Caco-2 (cell line): ENCODE measurements at regions not wholly inside any gene's neighbourhood (a gene's known extent, or its start where the extent isn't known, plus 50 kb on each side); places are given as distances from the start of the nearest gene placed in this dataset.

Source experiments
- BruUV-seq: library from RNA; stranded (reverse); fragments of 400-500 nt; replicated peaks from 2 replicates; lab custom pipeline; 2021; lab: Mats Ljungman, UMichigan
- CTCF ChIA-PET: fragments of 300-600 bp; sonication (Branson Sonifier 250); formaldehyde crosslinking; loops from one replicate; lab custom pipeline; 2022; ENCODE audit warnings: antibody characterized with exemption; lab: Charles Lee
- POLR2A ChIA-PET: fragments of 300-600 bp; sonication (Branson Sonifier 250); formaldehyde crosslinking; loops from one replicate; lab custom pipeline; 2022; ENCODE audit warnings: antibody characterized with exemption; lab: Charles Lee
- DNase-seq, 2 experiments: peaks; one replicate each; pipeline versions ENCODE4 v3.0.0 to v3.0.0-alpha.2; 2020 to 2022
- H3K27me3 ChIP-seq: replicated peaks from 2 replicates; pipeline ENCODE4 v1.6.0; 2011; ENCODE audit warnings: low read length; ENCODE audit not compliant: control insufficient read depth, insufficient read depth
- H3K36me3 ChIP-seq: 2 replicates; pipeline ENCODE4 v1.5.1; 2011; ENCODE audit warnings: low read length; ENCODE audit not compliant: control insufficient read depth, insufficient read depth
- H3K4me1 ChIP-seq: fragments of 250-450 bp; sonication (Bioruptor Pico); 2 replicates; pipeline ENCODE4 v1.5.1; 2020; ENCODE audit warnings: mild to moderate bottlenecking
- H3K4me3 ChIP-seq: 2 replicates; pipeline ENCODE4 v1.5.1; 2011; ENCODE audit warnings: low read depth, mild to moderate bottlenecking, control low read depth, low read length
- H3K9me3 ChIP-seq: fragments of 250-450 bp; sonication (Bioruptor Pico); 2 replicates; pipeline ENCODE4 v1.5.1; 2020; ENCODE audit warnings: mild to moderate bottlenecking, moderate library complexity
- H3K27ac Mint-ChIP-seq: one replicate; pipeline ENCODE4 v1.8.0; 2022; ENCODE audit warnings: mixed read lengths; ENCODE audit not compliant: unreplicated experiment
- H3K27me3 Mint-ChIP-seq: one replicate; pipeline ENCODE4 v1.8.0; 2022; ENCODE audit warnings: mixed read lengths; ENCODE audit not compliant: insufficient read depth, unreplicated experiment
- H3K36me3 Mint-ChIP-seq: one replicate; pipeline ENCODE4 v1.8.0; 2022; ENCODE audit warnings: mild to moderate bottlenecking, mixed read lengths; ENCODE audit not compliant: insufficient read depth, unreplicated experiment
- H3K4me1 Mint-ChIP-seq: one replicate; pipeline ENCODE4 v1.8.0; 2022; ENCODE audit warnings: low read depth, mixed read lengths; ENCODE audit not compliant: unreplicated experiment
- H3K4me3 Mint-ChIP-seq: one replicate; pipeline ENCODE4 v1.8.0; 2022; ENCODE audit warnings: mild to moderate bottlenecking, moderate library complexity, mixed read lengths; ENCODE audit not compliant: unreplicated experiment
- H3K9me3 Mint-ChIP-seq: one replicate; pipeline ENCODE4 v1.8.0; 2022; ENCODE audit warnings: mixed read lengths; ENCODE audit not compliant: unreplicated experiment
- intact Hi-C: fragments of 100-400 bp; cut with micrococcal nuclease; formaldehyde crosslinking; loops from one replicate; pipeline ENCODE4 v1.10.0; 2022; ENCODE audit not compliant: unreplicated experiment
- TF ChIP-seq, protein P1 (sequence below), 2 experiments: fragments of 200-600 bp in 1 of 2; IDR thresholded peaks; 1 replicate in 1 of 2; 2 replicates in 1 of 2; pipeline versions ENCODE4 v1.5.1 to v1.8.0; 2011 to 2022; ENCODE audit warnings: antibody characterized with exemption in 1 of 2, control low read depth in 1 of 2, inconsistent platforms in 1 of 2, low read depth in 1 of 2, low read length in 1 of 2, mild to moderate bottlenecking in 1 of 2, moderate library complexity in 1 of 2; ENCODE audit not compliant: insufficient read depth in 1 of 2, severe bottlenecking in 1 of 2, unreplicated experiment in 1 of 2

DNA sequence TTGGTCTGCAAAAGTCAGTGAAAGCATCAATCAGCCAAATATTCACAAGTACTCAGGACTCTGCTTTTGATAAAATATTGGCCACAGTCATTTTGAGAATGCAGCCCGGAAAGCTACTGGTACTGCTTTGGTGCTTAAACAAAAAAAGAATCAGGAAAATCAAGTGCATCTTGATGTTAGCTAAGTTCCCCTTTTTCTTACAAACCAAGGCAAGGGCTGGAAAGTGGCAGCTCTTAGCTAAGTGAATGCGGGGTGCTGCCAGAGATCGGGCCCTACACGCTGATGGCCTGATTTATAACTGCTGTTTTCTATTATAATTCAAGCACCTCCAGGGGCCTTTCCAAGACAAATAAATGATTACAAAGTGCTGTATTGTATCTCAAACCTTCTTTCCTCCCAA, 136.8 kb upstream of the MGMT start:
- CTCF ChIA-PET: no interaction called here
- Mint-ChIP-seq H3K27me3 (peaks cover 20% of the 10 kb centered on the region), H3K36me3 (no peaks in the 10 kb centered on the region), H3K27ac (no peak overlapping the region), H3K4me1 (no peaks in the 10 kb centered on the region), H3K9me3 (no peaks in the 10 kb centered on the region), H3K4me3 (no peak overlapping the region)
- Histone ChIP-seq H3K36me3 (no peaks in the 10 kb centered on the region), H3K27me3 (0 out of 2 replicates have a peak, but pooled peaks cover 1% of the 10 kb centered on the region), H3K4me3 (no peak overlapping the region), H3K4me1 (no peaks in the 10 kb centered on the region), H3K9me3 (no peaks in the 10 kb centered on the region)
- no peak for DNase-seq
- TF ChIP-seq, protein P1, sequence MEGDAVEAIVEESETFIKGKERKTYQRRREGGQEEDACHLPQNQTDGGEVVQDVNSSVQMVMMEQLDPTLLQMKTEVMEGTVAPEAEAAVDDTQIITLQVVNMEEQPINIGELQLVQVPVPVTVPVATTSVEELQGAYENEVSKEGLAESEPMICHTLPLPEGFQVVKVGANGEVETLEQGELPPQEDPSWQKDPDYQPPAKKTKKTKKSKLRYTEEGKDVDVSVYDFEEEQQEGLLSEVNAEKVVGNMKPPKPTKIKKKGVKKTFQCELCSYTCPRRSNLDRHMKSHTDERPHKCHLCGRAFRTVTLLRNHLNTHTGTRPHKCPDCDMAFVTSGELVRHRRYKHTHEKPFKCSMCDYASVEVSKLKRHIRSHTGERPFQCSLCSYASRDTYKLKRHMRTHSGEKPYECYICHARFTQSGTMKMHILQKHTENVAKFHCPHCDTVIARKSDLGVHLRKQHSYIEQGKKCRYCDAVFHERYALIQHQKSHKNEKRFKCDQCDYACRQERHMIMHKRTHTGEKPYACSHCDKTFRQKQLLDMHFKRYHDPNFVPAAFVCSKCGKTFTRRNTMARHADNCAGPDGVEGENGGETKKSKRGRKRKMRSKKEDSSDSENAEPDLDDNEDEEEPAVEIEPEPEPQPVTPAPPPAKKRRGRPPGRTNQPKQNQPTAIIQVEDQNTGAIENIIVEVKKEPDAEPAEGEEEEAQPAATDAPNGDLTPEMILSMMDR (IDR thresholded peaks at IDR 0.05; ENCODE audit: insufficient read depth in 1 of 2, low read depth in 1 of 2, low read length in 1 of 2, severe bottlenecking in 1 of 2, unreplicated experiment in 1 of 2): no peak
- BruUV-seq: no TSS peak
- intact Hi-C loops: no loop called here
- POLR2A ChIA-PET: no interaction called here

DNA sequence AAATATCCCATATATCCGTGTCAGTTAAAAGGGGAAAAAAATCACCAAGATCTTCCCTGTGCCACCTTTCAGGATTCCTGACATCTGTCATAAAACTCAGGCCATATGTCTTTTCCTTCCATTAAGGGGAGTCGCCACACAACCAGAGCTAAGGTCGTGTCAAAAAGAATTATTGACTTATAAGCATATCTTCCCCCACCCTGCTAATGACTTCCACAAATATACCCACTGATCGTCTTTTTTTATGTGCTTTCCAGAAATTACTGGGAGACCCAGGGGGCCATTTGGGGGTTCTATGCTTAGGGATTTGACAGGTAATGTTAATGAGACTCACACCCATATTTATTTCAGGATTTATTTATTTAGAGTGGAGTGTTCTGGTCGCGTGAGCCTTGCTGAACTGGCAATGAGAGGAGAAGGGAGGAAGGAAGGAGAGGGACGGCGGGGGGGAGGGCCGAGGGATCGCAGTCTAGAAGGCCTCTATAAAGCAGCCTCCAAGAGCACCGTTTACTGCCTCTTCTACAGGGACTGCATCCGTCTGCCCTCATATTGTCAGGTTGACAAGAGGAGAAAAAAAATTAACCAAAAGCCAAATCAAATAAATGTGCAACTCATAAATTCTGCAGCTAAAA, 135.7 kb upstream of the MGMT start:
- Mint-ChIP-seq H3K9me3 (no peaks in the 10 kb centered on the region), H3K4me3 (no peak overlapping the region), H3K36me3 (no peaks in the 10 kb centered on the region), H3K27ac (no peak overlapping the region), H3K27me3 (peaks cover 18% of the 10 kb centered on the region), H3K4me1 (no peaks in the 10 kb centered on the region)
- CTCF ChIA-PET: no interaction called here
- POLR2A ChIA-PET: no interaction called here
- intact Hi-C loops: no loop called here
- Histone ChIP-seq H3K27me3 (no peaks in the 10 kb centered on the region), H3K4me1 (no peaks in the 10 kb centered on the region), H3K9me3 (no peaks in the 10 kb centered on the region), H3K4me3 (no peak overlapping the region), H3K36me3 (no peaks in the 10 kb centered on the region)
- no peak for DNase-seq
- TF ChIP-seq, protein P1 (IDR thresholded peaks at IDR 0.05; ENCODE audit: insufficient read depth in 1 of 2, low read depth in 1 of 2, low read length in 1 of 2, severe bottlenecking in 1 of 2, unreplicated experiment in 1 of 2): no peak
- no TSS peak for BruUV-seq

DNA sequence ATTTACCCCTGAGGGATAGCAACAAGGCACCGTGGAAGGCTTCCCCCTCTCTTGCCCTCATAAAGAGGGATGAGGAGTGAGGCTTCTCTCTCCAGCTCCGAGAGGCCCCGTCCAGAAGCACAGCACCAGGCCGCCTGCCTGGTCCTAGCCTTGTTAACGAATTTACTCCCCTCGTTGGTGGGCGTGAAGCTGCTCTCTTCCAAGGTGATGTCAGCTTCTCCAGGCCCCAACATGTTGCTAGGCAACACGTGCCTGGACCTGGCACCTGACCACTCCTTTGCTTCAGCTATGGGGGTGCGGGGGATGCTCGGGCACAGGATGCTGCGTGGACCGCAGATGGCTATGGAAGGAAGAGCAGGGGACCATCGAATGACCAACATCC, 135.2 kb upstream of the MGMT start:
- POLR2A ChIA-PET: interaction anchor here (0.5 kb wide), 1 partner anchor 135 kb away, joined by 3 read pairs; the partner anchor contains the start of gene MGMT
- no TSS peak for BruUV-seq

More for the DNA sequence above, 135.2 kb upstream of the MGMT start:
- TF ChIP-seq, protein P1 (IDR thresholded peaks at IDR 0.05; ENCODE audit: insufficient read depth in 1 of 2, low read depth in 1 of 2, low read length in 1 of 2, severe bottlenecking in 1 of 2, unreplicated experiment in 1 of 2): no peak
- CTCF ChIA-PET: no interaction called here
- intact Hi-C loops: no loop called here
- H3K27me3 Mint-ChIP-seq: peaks cover 18% of the 10 kb centered on the region
- no peak overlapping the region for H3K4me3 Mint-ChIP-seq
- DNase-seq: no peak
- Histone ChIP-seq H3K36me3 (no peaks in the 10 kb centered on the region), H3K9me3 (no peaks in the 10 kb centered on the region), H3K27me3 (no peaks in the 10 kb centered on the region), H3K4me3 (no peak overlapping the region), H3K4me1 (no peaks in the 10 kb centered on the region)
- no peaks in the 10 kb centered on the region for H3K36me3 Mint-ChIP-seq
- H3K9me3 Mint-ChIP-seq: no peaks in the 10 kb centered on the region
- H3K27ac Mint-ChIP-seq: no peak overlapping the region
- no peaks in the 10 kb centered on the region for H3K4me1 Mint-ChIP-seq
